NCI-H1694 (cell line): ENCODE measurements at regions not wholly inside any gene's neighbourhood (a gene's known extent, or its start where the extent isn't known, plus 50 kb on each side); places are given as distances from the start of the nearest gene placed in this dataset.
"Not testable (repeated sequence)": the region's sequence is repeated elsewhere in the genome, so short reads cannot be mapped to it uniquely, and the experiment has no call there.

ENCODE experiments used
- DNase-seq: peaks from one replicate; lab custom pipeline; 2025; lab: John Stamatoyannopoulos, UW

GRCh38 chr15:66884115-66884622 lies 181.2 kb upstream of the SMAD3 start:
- no peak for DNase-seq

- DNase-seq: no peak
These were observed 180.7 kb upstream of the SMAD3 start for GRCh38 chr15:66884661-66885237.

- DNase-seq: no peak
These were observed 180.0 kb upstream of the SMAD3 start for GRCh38 chr15:66885281-66885915.

- no peak for DNase-seq
These were observed 179.1 kb upstream of the SMAD3 start for GRCh38 chr15:66886241-66886675.

GRCh38 chr15:66886686-66887273 lies 178.6 kb upstream of the SMAD3 start:
- no peak for DNase-seq

- DNase-seq: not testable (repeated sequence)
These were observed 176.1 kb upstream of the SMAD3 start for GRCh38 chr15:66889298-66889697.

- DNase-seq: no peak
These were observed 173.6 kb upstream of the SMAD3 start for GRCh38 chr15:66891776-66892175.

- no peak for DNase-seq
These were observed 172.1 kb upstream of the SMAD3 start for GRCh38 chr15:66893294-66893693.

GRCh38 chr15:66894363-66894762 lies 171.0 kb upstream of the SMAD3 start:
- no peak for DNase-seq

GRCh38 chr15:66894986-66895780 lies 170.2 kb upstream of the SMAD3 start:
- no peak for DNase-seq

GRCh38 chr15:66895794-66896453 lies 169.5 kb upstream of the SMAD3 start:
- no peak for DNase-seq

- DNase-seq: no peak
These were observed 168.8 kb upstream of the SMAD3 start for GRCh38 chr15:66896611-66897010.

- DNase-seq: no peak
These were observed 168.0 kb upstream of the SMAD3 start for GRCh38 chr15:66897416-66897815.

GRCh38 chr15:66897971-66898370 lies 167.4 kb upstream of the SMAD3 start:
- no peak for DNase-seq

GRCh38 chr15:66898656-66899386 lies 166.6 kb upstream of the SMAD3 start:
- DNase-seq: no peak

- DNase-seq: no peak
These were observed 165.6 kb upstream of the SMAD3 start for GRCh38 chr15:66899555-66900350.

GRCh38 chr15:66900586-66901310 lies 164.7 kb upstream of the SMAD3 start:
- no peak for DNase-seq

GRCh38 chr15:66901336-66902100 lies 163.9 kb upstream of the SMAD3 start:
- no peak for DNase-seq

- no peak for DNase-seq
These were observed 160.2 kb upstream of the SMAD3 start for GRCh38 chr15:66905185-66905584.
